HT-29 (cell line): ENCODE measurements at regions not wholly inside any gene's neighbourhood (a gene's known extent, or its start where the extent isn't known, plus 50 kb on each side); places are given as distances from the start of the nearest gene placed in this dataset. TPM values are rescaled to one million over a fixed set of nuclear protein-coding genes. Genes with fewer than 3 reads are reported as not detected.

Source experiments
- DNase-seq: peaks from one replicate; pipeline ENCODE4 v3.0.0-alpha.2; 2015; ENCODE audit warnings: low spot score
- small RNA-seq: library from RNA; depleted of rRNA; stranded (forward); fragments of <200 nt; gene quantifications from one replicate; pipeline ENCODE3, GENCODE V24; 2014

DNA sequence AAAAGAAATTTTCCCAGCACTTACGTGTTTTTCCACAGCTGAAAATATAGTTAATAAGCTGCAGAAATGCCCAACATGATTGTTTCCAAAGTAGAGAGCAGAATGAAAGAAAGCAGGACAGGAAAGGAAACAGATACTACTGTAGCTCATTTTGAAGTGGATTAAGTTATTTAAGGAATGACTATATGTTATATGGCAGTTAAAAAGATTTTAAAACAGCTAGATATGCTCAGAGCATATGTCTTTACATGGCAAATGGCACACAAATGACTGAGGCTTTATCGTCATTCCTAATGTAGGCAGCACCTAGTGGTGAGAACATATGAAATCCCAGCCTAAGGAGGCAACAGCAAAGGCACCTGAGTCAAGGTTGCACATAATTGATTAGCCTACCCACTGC is 106.6 kb upstream of the SEMA6D start:
- DNase-seq: peak; percentile 3

DNA sequence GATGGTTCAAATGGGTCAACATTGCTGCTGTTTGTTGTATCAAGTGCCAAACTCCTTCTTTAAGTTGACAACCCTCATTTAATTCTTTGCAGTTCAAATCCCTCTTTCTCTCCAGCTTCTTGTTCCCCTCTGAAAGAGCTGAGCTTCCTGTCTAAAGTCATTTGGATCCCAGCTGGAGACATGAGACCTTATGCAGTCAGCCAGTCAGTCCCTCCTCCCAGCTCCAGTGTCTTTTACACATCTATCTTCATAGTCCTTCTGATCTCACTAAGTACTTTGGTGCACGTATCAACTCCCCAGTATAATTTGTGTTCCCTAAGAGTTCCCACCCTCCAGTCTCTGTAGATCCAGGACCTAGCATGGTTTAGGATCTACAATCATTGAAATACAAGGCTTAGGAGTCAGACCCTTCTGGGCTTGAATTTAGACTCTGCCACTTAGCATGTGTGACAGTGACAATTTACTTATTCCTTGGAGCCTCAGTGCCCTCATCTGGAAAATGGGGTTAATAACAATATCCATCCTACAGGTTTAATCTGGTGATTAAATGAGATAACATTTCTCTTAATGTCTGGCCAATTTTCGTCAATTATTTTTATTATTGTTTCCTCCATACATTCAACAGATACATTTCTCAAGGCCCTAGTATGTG is 102.8 kb upstream of the SEMA6D start:
- no peak for DNase-seq

DNA sequence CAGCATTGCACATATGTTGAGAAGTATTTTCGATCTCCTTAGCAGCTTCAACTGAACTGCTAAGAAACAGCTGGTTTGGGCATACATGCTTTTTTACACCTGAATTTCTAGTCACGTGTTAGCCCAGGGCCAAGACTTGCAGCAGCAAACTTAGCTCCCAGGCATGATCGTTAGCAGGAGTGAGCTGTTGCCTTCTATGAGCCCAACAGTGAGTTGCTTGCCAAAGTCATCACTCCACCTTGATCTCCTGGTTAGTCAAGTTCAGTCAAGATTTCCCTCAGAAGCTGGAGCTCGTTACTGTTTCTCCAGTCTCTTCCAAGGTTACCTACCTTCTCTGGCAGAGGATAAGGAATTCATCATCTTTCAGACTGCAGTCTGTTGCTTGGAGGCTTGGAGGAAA is 100.4 kb upstream of the SEMA6D start:
- no peak for DNase-seq

DNA sequence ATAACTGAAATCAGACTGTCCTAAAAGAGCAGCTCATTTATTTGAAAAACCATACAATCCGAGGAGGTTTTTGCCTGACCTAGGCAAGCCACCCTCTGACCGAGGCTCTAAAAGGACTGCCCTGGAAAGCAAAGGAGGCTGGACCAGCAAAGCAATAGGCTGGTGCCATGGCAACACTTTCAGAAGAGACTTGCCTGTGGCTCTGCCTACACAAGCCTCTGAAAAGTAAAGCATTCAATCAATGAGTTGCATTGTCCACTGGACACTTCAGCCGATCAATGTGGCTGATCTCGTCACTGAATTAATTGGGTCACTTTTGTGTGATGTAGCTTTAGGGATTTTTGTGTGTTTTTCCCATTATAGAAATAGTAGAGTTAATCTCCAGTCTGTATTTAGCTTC is 99.1 kb upstream of the SEMA6D start:
- DNase-seq: no peak

DNA sequence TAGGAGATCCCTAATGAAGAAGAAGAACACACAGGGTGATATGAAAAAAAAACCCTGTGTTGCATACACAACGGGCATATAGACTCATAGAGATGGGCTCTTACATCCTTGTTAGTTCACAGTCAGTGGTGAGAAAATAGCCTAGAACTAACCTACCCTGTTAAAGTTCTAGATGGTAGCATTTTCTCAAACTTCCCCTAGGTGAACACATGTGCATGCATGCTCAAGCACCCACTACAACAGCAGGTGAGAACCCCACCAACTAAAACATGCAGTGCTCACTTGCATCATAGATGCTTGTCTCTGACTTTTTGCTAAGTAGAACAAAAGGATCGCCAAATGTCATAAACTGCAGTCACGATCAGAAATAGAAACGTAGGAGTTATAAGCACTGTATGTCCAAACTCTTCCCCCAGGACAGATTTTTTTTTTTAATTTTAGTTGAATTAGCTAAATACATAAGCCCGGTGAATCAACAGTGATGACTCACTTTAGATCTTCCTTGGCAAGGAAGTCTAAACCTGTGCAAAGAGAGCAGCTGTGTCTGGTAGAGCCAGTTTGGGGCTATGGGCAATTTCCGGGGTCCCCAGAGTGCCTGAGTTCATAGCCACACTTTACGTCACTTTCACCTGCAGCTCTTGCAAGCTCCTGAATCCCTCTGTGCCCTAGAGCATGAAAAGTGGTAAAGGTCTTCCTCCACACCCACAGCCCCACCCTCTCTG is 96.2 kb upstream of the SEMA6D start:
- no peak for DNase-seq

DNA sequence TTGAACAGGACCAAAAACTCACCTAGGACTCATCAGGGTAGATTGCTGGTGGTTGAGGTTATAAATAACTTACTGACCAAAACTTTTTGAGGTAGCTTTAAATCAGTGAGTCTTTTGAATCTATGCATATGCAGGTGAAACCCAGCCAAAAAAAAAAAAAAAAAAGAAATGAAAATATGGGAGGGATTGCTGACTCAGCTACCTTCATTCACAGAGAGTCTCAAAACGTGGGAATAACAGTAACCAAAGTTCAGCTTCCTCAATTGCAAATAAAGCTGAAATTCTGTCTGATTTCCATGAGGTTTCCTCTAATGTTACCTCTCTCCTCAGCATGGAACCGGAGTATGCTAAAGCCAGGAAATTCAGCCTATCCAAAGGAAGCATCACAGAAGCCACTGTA is 95.2 kb upstream of the SEMA6D start:
- no peak for DNase-seq

DNA sequence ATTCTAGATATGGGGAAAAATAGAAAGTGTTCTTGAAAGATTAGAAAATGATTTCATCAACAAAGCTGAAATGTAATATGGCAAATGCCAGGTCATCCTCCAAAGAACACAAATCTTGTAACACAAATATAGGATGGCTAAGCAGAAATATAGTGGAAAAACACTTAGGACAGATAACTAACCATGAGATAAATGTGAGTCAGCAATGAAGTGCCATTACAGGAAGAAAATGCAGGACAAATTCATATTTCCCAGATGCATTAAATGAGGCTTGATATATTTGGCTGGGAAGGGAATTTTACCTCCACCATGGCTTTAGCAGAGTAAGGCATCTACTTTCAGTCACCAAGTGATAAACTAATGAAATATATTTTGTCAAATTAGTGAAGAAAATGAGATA is 92.8 kb upstream of the SEMA6D start:
- no peak for DNase-seq

DNA sequence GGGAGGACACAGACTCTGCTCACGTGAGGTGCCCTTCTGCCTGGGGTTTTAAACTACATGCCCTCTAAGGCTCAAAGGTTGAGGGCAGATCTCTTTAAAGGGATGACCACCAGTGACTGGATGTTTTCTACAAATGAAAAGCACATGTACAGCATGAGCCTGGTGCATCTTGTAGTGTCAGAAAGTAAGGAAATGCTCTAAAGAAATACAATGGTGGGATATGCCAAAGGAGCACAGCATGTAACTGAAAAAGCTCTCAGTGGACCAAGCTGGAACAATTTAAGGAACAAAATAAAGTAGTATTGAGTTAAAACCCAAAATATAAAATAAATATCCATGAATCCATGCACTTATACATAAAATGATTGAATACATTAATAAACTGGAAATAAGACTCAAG is 78.3 kb upstream of the SEMA6D start:
- DNase-seq: no peak

DNA sequence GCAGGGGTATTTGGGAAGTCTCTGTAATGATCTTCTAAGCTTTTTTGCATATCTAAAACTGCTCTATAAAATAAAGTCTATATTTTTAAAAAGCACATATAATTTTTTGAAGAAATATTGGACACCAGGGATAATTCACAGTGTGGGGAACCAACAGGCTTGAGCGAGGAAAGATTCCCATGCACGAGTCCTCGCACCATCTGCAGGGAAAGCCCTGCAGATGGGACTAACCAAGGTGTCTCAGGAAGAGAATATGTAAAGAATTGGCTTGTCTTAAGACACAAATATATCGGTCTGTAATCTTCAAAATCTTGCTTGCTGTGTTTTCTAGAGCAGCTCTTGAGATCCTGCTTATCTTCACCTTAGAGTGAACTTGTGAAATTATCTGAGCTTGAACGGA is 77.2 kb upstream of the SEMA6D start:
- no peak for DNase-seq

DNA sequence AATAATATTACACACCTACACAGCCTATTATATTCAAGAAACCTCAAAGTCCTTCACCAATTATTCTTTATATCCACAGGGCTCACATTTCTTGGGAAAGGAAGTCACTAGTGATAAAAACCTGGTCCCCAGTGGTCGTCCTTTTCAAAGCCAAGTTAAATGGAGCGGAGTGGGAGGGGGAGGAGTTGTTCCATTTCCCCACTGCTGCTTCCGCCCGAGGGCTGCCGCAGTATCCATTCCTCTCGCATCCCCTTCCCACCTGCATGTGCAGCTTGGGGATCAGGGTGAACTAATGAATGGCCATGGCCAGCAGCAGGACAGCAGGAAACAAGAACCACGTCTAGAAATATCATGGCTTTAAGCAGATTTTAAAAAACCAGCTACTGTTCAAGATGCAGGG is 76.4 kb upstream of the SEMA6D start:
- DNase-seq: no peak

DNA sequence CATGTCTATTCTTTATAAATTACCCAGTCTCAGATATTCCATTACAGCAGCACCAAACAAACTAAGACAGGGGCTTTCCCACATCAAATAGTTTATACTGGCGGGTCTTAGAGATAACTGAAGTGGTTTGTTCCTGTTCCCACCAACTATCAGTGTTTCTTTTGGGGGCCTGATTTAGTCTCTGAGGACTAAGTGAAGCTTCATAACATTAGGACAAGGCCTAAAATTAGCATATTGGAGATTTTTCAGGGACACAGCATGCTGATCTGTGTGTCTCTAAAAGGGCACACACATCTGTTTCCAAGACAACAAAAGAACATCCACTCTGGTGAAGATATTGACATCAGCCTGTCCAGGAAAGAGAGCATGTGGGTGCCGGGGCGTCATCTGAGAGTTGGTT is 72.6 kb upstream of the SEMA6D start:
- DNase-seq: no peak

DNA sequence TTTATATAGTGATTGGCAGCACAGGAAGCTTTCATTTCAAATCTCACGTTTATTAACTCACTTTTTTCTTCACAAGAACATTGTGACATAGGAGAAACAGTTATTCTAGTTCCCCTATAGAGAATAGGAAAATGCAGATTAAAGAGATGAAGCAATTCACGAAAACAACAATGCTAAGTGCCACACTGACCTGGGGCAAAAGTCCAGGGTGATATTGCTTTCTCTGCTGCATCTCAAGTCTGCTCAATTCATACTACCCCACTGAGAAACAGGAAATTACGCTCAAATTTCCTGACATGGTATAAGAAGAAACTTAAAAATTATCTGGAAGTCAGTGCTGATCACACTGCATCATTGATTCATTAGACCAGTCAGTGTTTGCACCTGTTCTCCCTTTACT is 66.7 kb upstream of the SEMA6D start:
- DNase-seq: no peak

DNA sequence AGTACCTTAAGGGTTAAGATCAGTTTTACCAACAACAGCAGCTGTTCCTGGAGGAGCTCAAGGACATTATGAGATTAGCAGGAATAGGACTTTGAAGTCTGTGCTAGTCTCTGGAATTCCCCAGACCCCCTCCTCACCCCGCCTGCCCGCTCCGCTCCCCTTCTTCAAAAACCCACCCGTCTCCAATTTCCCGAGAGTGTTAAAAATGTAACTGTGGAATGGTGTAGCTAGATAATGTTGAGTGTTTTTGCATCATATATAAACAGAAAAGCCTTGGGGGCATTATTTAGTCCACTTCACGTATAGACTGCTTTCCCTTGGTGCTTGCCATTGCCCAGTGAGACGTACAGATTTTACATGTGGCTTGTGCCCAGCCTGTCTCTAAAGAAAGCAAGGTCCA is 65.0 kb upstream of the SEMA6D start:
- DNase-seq: no peak

DNA sequence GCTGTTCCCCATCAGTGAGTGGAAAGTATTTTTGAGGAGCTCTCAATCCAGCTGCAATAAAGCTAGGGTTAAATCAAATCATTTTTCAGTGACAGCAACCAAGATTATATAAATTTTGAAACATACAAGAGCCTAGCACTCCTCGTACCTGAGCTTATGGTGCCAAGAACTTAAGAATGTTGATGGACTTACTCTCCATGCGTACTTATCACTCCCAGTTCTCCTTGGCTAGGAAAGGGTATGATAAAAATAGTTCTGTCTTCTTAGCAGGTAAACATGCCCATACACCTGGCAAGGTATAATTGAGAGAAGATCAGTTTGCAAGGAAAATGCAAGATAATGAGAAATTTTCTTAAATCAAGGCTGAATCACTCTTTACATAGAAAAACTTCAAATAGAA is 64.5 kb upstream of the SEMA6D start:
- no peak for DNase-seq

DNA sequence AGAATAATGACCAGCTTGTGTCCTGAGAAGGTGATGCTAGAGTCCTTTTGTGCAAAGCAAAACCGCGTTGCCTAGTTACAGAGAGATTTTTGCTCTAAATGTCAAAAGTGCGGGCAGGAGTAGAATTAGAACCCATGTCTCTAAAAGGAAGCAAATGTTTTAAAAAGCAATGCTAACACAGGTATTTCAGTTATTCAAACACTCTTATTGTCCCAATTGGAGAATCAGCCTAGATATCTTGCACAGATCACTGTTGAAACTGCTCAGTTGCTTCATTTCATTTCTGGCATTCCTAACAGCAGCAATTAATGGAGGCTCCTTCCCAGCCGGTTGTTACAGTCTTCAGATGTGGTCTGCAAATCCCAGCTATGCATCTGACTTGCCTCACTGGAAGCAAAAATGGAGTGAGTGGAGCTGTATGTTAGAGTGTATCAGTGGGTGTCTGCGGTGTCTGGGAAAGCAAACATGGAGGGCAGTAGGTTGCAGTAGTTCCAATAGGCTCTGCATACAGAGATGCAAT is 55.6 kb upstream of the SEMA6D start:
- no peak for DNase-seq

DNA sequence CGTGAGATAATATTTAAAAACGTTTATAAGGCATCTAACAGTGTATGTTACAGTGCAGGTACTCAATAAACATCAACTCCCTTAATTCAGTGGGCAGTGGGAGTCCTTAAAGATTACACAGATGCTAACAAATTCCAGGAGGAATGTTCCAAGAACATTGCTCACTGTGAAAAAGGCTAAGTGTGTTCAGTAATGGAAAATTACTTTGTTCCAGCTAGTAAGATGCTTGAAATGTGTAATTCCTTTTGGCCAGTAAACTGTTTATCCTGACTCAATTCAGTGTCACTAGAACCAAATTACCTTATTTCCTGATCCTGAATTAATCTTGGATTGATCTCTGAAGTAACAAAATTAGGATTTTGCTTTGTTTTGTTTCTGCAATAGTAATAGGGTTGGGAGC is 54.2 kb upstream of the SEMA6D start:
- DNase-seq: no peak

Small RNAs in the stretch of these regions (small RNA-seq; reads per million reads assigned to genes)
- gene MTND5P40: not detected
- not detected for gene RF01182
- 1.7 reads per million, percentile 60 among the genes with 10 or more reads in this experiment for gene RN7SKP139
- not detected for gene RNU6-1014P
